ENCODE measurements at regions not wholly inside any gene's neighbourhood (a gene's known extent, or its start where the extent isn't known, plus 50 kb on each side); places are given as distances from the start of the nearest gene placed in this dataset.

GRCh38 chr15:53320816-53321215 is 438.6 kb downstream of the WDR72 start:
- no peak for DNase-seq (ENCODE audit: extremely low spot score in 2 of 2)
- H3K4me1 ChIP-seq, result no peaks in the 10 kb centered on the region
- TF ChIP-seq POLR2AphosphoS5 (IDR thresholded peaks at IDR 0.05; ENCODE audit: insufficient read depth in 1 of 2, low read depth in 1 of 2), result no peak
- no peak for TF ChIP-seq CTCF (IDR thresholded peaks at IDR 0.05)
- H3K27ac ChIP-seq, result no peak overlapping the region
- H3K9me3 ChIP-seq, result no peaks in the 10 kb centered on the region
- H3K36me3 ChIP-seq, result no peaks in the 10 kb centered on the region
- no peak overlapping the region for H3K4me3 ChIP-seq
- no peaks in the 10 kb centered on the region for H3K27me3 ChIP-seq
- intact Hi-C loops (cut with DNase I), result no loop called here

- no peaks in the 10 kb centered on the region for H3K36me3 ChIP-seq
- no peak for DNase-seq (ENCODE audit: extremely low spot score in 2 of 2)
- no peak overlapping the region for H3K4me3 ChIP-seq
- H3K27me3 ChIP-seq, result no peaks in the 10 kb centered on the region
- TF ChIP-seq POLR2A (IDR thresholded peaks at IDR 0.05), result no peak
- no peak for TF ChIP-seq POLR2AphosphoS5 (IDR thresholded peaks at IDR 0.05; ENCODE audit: insufficient read depth in 1 of 2, low read depth in 1 of 2)
- no peak for TF ChIP-seq CTCF (IDR thresholded peaks at IDR 0.05)
- no peak overlapping the region for H3K27ac ChIP-seq
- no peaks in the 10 kb centered on the region for H3K4me1 ChIP-seq
- no peaks in the 10 kb centered on the region for H3K9me3 ChIP-seq
- intact Hi-C loops (cut with DNase I), result no loop called here
Observed at GRCh38 chr15:53312707-53313106, 446.8 kb downstream of the WDR72 start.

- Histone ChIP-seq H3K27ac (no peak overlapping the region), H3K27me3 (no peaks in the 10 kb centered on the region), H3K36me3 (no peaks in the 10 kb centered on the region), H3K4me3 (no peak overlapping the region), H3K9me3 (no peaks in the 10 kb centered on the region), H3K4me1 (no peaks in the 10 kb centered on the region)
- no peak for DNase-seq (ENCODE audit: extremely low spot score in 2 of 2)
- no peak for TF ChIP-seq POLR2A (IDR thresholded peaks at IDR 0.05)
- TF ChIP-seq CTCF (IDR thresholded peaks at IDR 0.05), result no peak
- TF ChIP-seq POLR2AphosphoS5 (IDR thresholded peaks at IDR 0.05; ENCODE audit: insufficient read depth in 1 of 2, low read depth in 1 of 2), result no peak
- intact Hi-C loops (cut with DNase I), result no loop called here
Observed at GRCh38 chr15:53310709-53311108, 448.8 kb downstream of the WDR72 start.

GRCh38 chr15:53307952-53308624 is 451.4 kb downstream of the WDR72 start:
- no peak overlapping the region for H3K4me3 ChIP-seq
- TF ChIP-seq CTCF (IDR thresholded peaks at IDR 0.05) (no peak), POLR2AphosphoS5 (IDR thresholded peaks at IDR 0.05; ENCODE audit: insufficient read depth in 1 of 2, low read depth in 1 of 2) (no peak), POLR2A (IDR thresholded peaks at IDR 0.05) (no peak)
- no peaks in the 10 kb centered on the region for H3K9me3 ChIP-seq
- H3K4me1 ChIP-seq, result no peaks in the 10 kb centered on the region
- no peaks in the 10 kb centered on the region for H3K27me3 ChIP-seq
- H3K27ac ChIP-seq, result no peak overlapping the region
- DNase-seq (ENCODE audit: extremely low spot score in 2 of 2), result no peak
- intact Hi-C loops (cut with DNase I), result no loop called here
- no peaks in the 10 kb centered on the region for H3K36me3 ChIP-seq

- intact Hi-C loops (cut with DNase I), result no loop called here
- no peaks in the 10 kb centered on the region for H3K27me3 ChIP-seq
- TF ChIP-seq POLR2AphosphoS5 (IDR thresholded peaks at IDR 0.05; ENCODE audit: insufficient read depth in 1 of 2, low read depth in 1 of 2) (no peak), CTCF (IDR thresholded peaks at IDR 0.05) (no peak), POLR2A (IDR thresholded peaks at IDR 0.05) (no peak)
- H3K27ac ChIP-seq, result no peak overlapping the region
- no peaks in the 10 kb centered on the region for H3K4me1 ChIP-seq
- no peak overlapping the region for H3K4me3 ChIP-seq
- DNase-seq (ENCODE audit: extremely low spot score in 2 of 2), result no peak
- no peaks in the 10 kb centered on the region for H3K9me3 ChIP-seq
- H3K36me3 ChIP-seq, result no peaks in the 10 kb centered on the region
Observed at GRCh38 chr15:53305554-53305953, 453.9 kb downstream of the WDR72 start.

All from vagina (tissue), 2 donors.